Panc1 (cell line): ENCODE measurements at regions not wholly inside any gene's neighbourhood (a gene's known extent, or its start where the extent isn't known, plus 50 kb on each side); places are given as distances from the start of the nearest gene placed in this dataset.

Source experiments
- POLR2AphosphoS5 ChIP-seq: IDR thresholded peaks from 2 replicates; pipeline ENCODE4 v1.6.1; 2012; ENCODE audit warnings: mild to moderate bottlenecking, low read depth, low read length, moderate library complexity
- SIN3A ChIP-seq: IDR thresholded peaks from 2 replicates; pipeline ENCODE4 v1.6.1; 2012; ENCODE audit warnings: low read depth, mild to moderate bottlenecking, low read length, moderate library complexity, borderline replicate concordance; ENCODE audit not compliant: insufficient read depth
- TCF7L2 ChIP-seq: IDR thresholded peaks from 2 replicates; pipeline ENCODE4 v1.6.1; 2011; ENCODE audit warnings: mild to moderate bottlenecking, low read depth, low read length, inconsistent platforms
- TF ChIP-seq, protein P1 (sequence below): fragments of 450-650 bp; IDR thresholded peaks from 2 replicates; pipeline ENCODE4 v1.5.1; 2017; ENCODE audit warnings: mild to moderate bottlenecking
- TF ChIP-seq, protein P2 (sequence below), 2 experiments: IDR thresholded peaks; 2 replicates each; pipeline ENCODE4 v1.6.1; 2011 to 2012; ENCODE audit warnings: low read depth in 2 of 2, control low read depth in 1 of 2, low read length in 1 of 2, mild to moderate bottlenecking in 1 of 2, moderate library complexity in 1 of 2; ENCODE audit not compliant: insufficient read depth in 1 of 2

DNA sequence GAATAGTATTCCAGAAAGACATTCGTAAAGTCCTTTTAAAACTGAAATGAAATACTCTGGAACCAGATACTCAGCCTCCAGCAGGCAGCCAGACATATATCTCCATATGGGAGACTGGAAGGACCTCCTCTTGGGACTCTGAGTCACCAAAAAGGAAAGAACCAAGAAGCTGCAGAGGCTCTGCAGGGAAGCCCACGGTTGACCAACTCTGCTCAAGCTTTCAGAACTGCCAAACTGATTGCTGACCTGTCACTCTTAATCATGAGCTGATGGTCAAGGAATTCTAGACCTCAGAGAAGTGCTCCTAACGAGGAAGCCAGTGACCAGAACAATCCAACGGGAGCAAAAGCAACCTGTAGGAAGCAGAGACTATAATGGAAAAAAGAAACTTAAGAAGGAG is 434.7 kb downstream of the EIPR1 start:
- TF ChIP-seq, protein P1, sequence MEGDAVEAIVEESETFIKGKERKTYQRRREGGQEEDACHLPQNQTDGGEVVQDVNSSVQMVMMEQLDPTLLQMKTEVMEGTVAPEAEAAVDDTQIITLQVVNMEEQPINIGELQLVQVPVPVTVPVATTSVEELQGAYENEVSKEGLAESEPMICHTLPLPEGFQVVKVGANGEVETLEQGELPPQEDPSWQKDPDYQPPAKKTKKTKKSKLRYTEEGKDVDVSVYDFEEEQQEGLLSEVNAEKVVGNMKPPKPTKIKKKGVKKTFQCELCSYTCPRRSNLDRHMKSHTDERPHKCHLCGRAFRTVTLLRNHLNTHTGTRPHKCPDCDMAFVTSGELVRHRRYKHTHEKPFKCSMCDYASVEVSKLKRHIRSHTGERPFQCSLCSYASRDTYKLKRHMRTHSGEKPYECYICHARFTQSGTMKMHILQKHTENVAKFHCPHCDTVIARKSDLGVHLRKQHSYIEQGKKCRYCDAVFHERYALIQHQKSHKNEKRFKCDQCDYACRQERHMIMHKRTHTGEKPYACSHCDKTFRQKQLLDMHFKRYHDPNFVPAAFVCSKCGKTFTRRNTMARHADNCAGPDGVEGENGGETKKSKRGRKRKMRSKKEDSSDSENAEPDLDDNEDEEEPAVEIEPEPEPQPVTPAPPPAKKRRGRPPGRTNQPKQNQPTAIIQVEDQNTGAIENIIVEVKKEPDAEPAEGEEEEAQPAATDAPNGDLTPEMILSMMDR, result no peak
- TF ChIP-seq TCF7L2 (no peak), POLR2AphosphoS5 (no peak), SIN3A (no peak)
- TF ChIP-seq, protein P2, sequence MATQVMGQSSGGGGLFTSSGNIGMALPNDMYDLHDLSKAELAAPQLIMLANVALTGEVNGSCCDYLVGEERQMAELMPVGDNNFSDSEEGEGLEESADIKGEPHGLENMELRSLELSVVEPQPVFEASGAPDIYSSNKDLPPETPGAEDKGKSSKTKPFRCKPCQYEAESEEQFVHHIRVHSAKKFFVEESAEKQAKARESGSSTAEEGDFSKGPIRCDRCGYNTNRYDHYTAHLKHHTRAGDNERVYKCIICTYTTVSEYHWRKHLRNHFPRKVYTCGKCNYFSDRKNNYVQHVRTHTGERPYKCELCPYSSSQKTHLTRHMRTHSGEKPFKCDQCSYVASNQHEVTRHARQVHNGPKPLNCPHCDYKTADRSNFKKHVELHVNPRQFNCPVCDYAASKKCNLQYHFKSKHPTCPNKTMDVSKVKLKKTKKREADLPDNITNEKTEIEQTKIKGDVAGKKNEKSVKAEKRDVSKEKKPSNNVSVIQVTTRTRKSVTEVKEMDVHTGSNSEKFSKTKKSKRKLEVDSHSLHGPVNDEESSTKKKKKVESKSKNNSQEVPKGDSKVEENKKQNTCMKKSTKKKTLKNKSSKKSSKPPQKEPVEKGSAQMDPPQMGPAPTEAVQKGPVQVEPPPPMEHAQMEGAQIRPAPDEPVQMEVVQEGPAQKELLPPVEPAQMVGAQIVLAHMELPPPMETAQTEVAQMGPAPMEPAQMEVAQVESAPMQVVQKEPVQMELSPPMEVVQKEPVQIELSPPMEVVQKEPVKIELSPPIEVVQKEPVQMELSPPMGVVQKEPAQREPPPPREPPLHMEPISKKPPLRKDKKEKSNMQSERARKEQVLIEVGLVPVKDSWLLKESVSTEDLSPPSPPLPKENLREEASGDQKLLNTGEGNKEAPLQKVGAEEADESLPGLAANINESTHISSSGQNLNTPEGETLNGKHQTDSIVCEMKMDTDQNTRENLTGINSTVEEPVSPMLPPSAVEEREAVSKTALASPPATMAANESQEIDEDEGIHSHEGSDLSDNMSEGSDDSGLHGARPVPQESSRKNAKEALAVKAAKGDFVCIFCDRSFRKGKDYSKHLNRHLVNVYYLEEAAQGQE (IDR thresholded peaks at IDR 0.05; ENCODE audit: insufficient read depth in 1 of 2, low read depth in 2 of 2, low read length in 1 of 2), result no peak
